ENCODE measurements at regions not wholly inside any gene's neighbourhood (a gene's known extent, or its start where the extent isn't known, plus 50 kb on each side); places are given as distances from the start of the nearest gene placed in this dataset.

DNA sequence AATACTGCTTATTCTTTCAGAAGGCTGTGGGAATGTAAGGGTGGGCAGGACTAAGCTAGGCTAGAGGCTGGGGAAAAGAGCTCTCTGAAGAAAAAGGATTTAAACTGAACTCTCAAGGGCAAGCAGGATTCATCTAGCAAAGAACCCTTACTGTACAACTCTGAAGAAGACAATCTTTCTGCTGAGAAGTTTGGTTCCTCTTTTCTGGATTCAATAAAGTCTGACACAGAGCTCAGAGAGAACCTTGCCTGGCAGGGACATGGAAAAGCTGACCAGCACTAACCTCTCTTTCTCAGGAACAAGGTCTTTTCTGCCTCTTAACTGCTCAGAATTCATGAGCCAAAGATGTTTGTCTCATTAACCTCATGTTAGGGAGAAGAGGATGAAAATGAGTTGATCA lies 388.4 kb upstream of the DDI1 start:
- TF ChIP-seq CTCF (IDR thresholded peaks at IDR 0.05): no peak
- H3K27ac Mint-ChIP-seq: no peak overlapping the region
- intact Hi-C loops (cut with micrococcal nuclease): no loop called here
- Histone ChIP-seq H3K4me1 (ENCODE audit: control insufficient read depth, insufficient read depth, low read length) (no peaks in the 10 kb centered on the region), H3K36me3 (ENCODE audit: control insufficient read depth, insufficient read depth, low read length) (no peaks in the 10 kb centered on the region), H3K9me3 (ENCODE audit: control insufficient read depth, insufficient read depth, low read length) (no peaks in the 10 kb centered on the region), H3K27ac (ENCODE audit: low read length) (no peak overlapping the region), H3K27me3 (ENCODE audit: control insufficient read depth, insufficient read depth, low read length) (peaks cover 2% of the 10 kb centered on the region), H3K4me3 (ENCODE audit: low read length) (no peak overlapping the region)
- H3K4me3 Mint-ChIP-seq: no peak overlapping the region
- ATAC-seq (no peak), DNase-seq (no peak)
- no peaks in the 10 kb centered on the region for H3K36me3 Mint-ChIP-seq
- H3K4me1 Mint-ChIP-seq: no peaks in the 10 kb centered on the region
- H3K9me3 Mint-ChIP-seq: no peaks in the 10 kb centered on the region
- peaks cover 5 to 22% of the 10 kb centered on the region in 2 donors for H3K27me3 Mint-ChIP-seq (ENCODE audit: low read depth in 2 of 2)

DNA sequence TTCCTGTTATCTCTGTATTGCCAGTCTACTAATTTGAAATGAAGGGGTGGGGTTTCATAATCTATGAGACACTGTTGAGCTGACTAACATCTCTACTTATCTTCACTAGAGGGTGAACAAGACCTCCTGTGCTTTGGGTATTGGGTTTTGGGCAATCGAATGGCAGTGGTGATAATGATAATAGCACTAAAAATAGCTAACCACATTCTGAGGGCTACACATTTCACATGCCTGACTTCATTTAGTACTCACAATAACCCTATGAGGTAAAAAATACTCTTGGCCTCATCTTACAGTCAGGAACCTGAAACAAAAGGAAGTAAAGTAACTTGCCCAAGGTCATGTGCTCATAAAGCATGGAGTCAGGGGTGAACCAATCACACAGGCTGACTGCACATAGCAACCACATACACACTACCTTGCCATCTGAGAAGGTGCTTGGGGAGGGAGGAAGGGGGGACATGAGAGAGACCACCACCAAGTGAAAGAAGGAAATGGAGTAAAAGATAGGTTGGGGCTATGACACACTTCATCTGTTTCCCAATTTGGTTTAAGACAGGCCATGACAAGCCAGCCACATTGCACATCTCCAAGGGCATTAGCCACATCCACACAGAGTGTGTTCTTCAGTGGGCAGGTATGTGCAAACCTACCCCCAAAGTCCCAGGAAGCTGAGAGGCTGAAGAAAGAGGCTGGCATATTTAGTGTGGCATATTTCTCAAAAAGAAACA lies 387.6 kb upstream of the DDI1 start:
- Histone ChIP-seq H3K4me3 (ENCODE audit: low read length) (no peak overlapping the region), H3K36me3 (ENCODE audit: control insufficient read depth, insufficient read depth, low read length) (no peaks in the 10 kb centered on the region), H3K4me1 (ENCODE audit: control insufficient read depth, insufficient read depth, low read length) (no peaks in the 10 kb centered on the region), H3K27me3 (ENCODE audit: control insufficient read depth, insufficient read depth, low read length) (peaks cover 2% of the 10 kb centered on the region), H3K27ac (ENCODE audit: low read length) (no peak overlapping the region), H3K9me3 (ENCODE audit: control insufficient read depth, insufficient read depth, low read length) (no peaks in the 10 kb centered on the region)
- Mint-ChIP-seq H3K4me1 (no peaks in the 10 kb centered on the region), H3K27ac (no peak overlapping the region), H3K9me3 (no peaks in the 10 kb centered on the region), H3K27me3 (ENCODE audit: low read depth in 2 of 2) (peaks cover 2 to 15% of the 10 kb centered on the region in 2 donors), H3K4me3 (no peak overlapping the region), H3K36me3 (no peaks in the 10 kb centered on the region)
- WGBS (ENCODE audit: insufficient coverage): no CpG with 5 or more reads among the region's 1 CpG
- ATAC-seq: no peak
- no peak for TF ChIP-seq CTCF (IDR thresholded peaks at IDR 0.05)
- no peak for DNase-seq
- intact Hi-C loops (cut with micrococcal nuclease): no loop called here

DNA sequence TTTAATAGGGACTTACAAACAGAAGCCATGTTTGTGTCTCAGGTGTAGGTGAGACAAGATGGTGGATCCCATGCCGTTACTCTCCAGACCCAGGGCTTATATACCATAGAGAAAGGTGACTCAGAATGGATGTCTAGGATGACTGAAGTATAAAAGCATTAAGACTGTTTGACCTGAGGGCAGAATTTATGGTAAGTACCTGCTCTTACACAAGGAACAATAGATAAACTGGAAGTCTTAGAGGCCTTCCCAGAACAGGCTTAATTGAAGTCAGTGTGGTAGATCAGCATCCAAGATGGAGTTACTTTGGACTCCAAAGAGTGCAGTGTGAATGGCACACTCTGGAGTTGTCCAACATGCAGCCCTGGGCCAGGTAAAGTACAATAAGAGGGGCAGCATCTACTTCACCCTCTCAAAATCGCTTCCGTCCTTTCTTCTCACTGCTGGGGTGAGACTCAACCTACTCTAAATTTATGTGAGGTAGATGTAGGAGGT lies 387.0 kb upstream of the DDI1 start:
- no peaks in the 10 kb centered on the region for H3K36me3 Mint-ChIP-seq
- H3K4me3 Mint-ChIP-seq: no peak overlapping the region

More for the DNA sequence above, 387.0 kb upstream of the DDI1 start:
- Mint-ChIP-seq H3K9me3 (no peaks in the 10 kb centered on the region), H3K27me3 (ENCODE audit: low read depth in 2 of 2) (peaks cover 2 to 14% of the 10 kb centered on the region in 2 donors), H3K27ac (no peak overlapping the region), H3K4me1 (no peaks in the 10 kb centered on the region)
- H3K27me3 ChIP-seq (ENCODE audit: control insufficient read depth, insufficient read depth, low read length): peaks cover 2% of the 10 kb centered on the region
- ATAC-seq: no peak
- no peaks in the 10 kb centered on the region for H3K9me3 ChIP-seq (ENCODE audit: control insufficient read depth, insufficient read depth, low read length)
- H3K27ac ChIP-seq (ENCODE audit: low read length): no peak overlapping the region
- WGBS (ENCODE audit: insufficient coverage): 79% methylated on average over 1 of the region's 3 CpGs
- TF ChIP-seq CTCF (IDR thresholded peaks at IDR 0.05): no peak
- DNase-seq: no peak
- no peak overlapping the region for H3K4me3 ChIP-seq (ENCODE audit: low read length)
- intact Hi-C loops (cut with micrococcal nuclease): no loop called here
- no peaks in the 10 kb centered on the region for H3K4me1 ChIP-seq (ENCODE audit: control insufficient read depth, insufficient read depth, low read length)
- no peaks in the 10 kb centered on the region for H3K36me3 ChIP-seq (ENCODE audit: control insufficient read depth, insufficient read depth, low read length)
